ENCODE measurements at regions not wholly inside any gene's neighbourhood (a gene's known extent, or its start where the extent isn't known, plus 50 kb on each side); places are given as distances from the start of the nearest gene placed in this dataset.

DNA sequence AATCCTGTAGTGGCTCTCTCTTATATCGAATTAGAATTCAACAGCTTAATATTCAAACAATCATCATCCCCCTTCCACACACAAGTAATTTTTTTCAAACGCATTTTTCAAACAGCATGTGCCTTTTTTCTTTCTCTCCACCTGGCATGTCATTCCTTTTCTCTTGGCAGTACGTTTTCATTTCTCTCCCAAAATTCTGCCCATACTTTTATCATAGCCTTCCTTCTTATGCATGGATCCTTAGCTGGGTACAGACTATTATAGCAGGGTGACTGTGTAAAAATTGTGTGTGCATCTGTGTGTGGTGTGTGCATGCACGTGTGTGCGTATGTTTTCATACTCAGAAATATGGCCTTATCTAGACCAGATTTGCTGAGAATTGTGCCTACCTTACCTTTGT, 184.3 kb downstream of the ZC3H11B start:
- CTCF ChIA-PET = interaction anchor here (2.8 kb wide), 1 partner anchor 11 kb away, joined by 13 read pairs; no protein-coding TSS in a partner anchor
- DNase-seq (no peak), ATAC-seq (no peak)
- Mint-ChIP-seq H3K4me1 (no peaks in the 10 kb centered on the region), H3K36me3 (no peaks in the 10 kb centered on the region), H3K27me3 (peaks cover 2% of the 10 kb centered on the region), H3K27ac (no peak overlapping the region), H3K4me3 (no peak overlapping the region), H3K9me3 (ENCODE audit: low read depth) (no peaks in the 10 kb centered on the region)

DNA sequence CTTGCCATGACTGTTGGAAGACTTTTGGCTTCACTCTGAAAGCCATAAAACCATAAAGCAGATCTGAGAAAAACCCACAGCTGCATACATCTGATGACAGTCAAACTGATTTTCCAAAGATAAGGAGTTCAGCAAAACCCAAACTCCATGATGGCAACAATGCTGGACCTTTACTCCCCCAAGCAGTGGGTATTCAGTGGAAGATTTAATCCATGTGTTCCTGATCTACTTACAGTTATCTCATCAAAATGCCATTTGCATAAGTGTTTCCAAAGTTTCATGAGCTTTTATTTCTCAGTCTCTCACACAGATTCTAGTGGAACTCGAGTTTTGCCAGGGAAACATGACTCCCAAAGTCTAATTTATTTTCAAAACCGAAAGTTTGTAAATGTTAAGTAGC, 184.9 kb downstream of the ZC3H11B start:
- ATAC-seq (no peak), DNase-seq (no peak)
- Mint-ChIP-seq H3K27me3 (peaks cover 2% of the 10 kb centered on the region), H3K4me1 (peaks cover 1% of the 10 kb centered on the region), H3K9me3 (ENCODE audit: low read depth) (no peaks in the 10 kb centered on the region), H3K4me3 (no peak overlapping the region), H3K36me3 (no peaks in the 10 kb centered on the region), H3K27ac (no peak overlapping the region)
- CTCF ChIA-PET = interaction anchor here (2.8 kb wide), 1 partner anchor 11 kb away, joined by 13 read pairs; no protein-coding TSS in a partner anchor

DNA sequence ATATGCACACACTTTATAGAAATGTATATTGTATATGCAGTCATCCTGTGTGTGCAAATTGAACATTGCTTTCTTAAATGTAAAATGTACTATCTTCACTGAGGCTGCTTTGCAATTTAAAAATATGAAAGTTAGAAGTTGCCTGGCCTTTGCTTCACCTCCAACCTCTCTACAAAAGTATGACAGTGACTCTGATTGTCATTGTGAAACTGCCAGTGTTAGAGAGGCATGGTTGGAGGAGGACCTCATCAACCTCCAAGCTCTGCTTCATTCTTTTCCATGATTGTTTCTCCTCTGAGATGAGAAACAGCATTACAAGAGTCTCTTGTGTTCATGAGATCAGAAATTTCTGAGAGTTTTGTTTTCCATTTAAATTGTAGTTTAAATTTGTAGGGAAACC, 185.5 kb downstream of the ZC3H11B start:
- H3K27ac Mint-ChIP-seq = no peak overlapping the region

DNA sequence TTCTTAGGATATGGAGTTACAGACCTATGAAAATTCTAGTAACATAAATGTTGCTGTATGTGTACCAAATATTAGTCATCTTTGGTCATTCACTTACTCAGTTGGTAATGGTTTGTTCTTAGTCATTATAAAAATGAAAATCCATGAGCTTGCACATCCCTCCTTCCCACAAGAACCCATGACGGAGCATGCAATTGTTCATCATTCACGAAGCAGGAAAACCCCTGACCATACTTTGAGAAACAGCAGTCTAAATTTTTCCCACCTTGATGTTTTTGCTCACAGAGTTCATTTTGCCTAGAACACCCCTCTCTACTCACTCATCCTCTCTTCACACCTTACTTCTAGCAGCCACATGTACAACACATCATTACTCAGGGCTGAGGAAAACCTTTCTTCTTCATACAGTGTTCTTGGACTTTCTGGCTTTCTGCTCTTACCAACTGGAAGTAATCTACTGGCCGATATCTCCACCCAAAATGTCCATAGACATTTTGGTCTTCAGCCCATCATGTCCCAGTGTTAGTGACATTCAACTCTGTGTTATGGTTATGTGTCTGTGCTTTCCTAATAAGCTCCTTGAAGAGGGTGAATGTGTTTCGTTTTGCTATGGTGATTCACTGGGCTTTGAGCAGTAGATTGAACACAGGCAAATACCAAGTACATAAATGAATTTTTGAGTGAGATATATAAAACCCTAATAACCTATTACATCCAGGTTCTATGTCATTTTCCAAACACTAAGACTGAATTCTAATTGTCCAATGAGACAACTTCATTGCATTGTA, 189.9 kb downstream of the ZC3H11B start:
- CTCF ChIA-PET = no interaction called here
- Mint-ChIP-seq H3K36me3 (no peaks in the 10 kb centered on the region), H3K27me3 (peaks cover 2% of the 10 kb centered on the region), H3K27ac (no peak overlapping the region), H3K4me1 (peaks cover 5% of the 10 kb centered on the region), H3K9me3 (ENCODE audit: low read depth) (no peaks in the 10 kb centered on the region), H3K4me3 (no peak overlapping the region)
- DNase-seq (no peak), ATAC-seq (peak; percentile 12)

More for the DNA sequence above, 185.5 kb downstream of the ZC3H11B start:
- Mint-ChIP-seq H3K27me3 (peaks cover 2% of the 10 kb centered on the region), H3K36me3 (no peaks in the 10 kb centered on the region), H3K9me3 (ENCODE audit: low read depth) (no peaks in the 10 kb centered on the region), H3K4me3 (no peak overlapping the region), H3K4me1 (peaks cover 5% of the 10 kb centered on the region)
- DNase-seq (no peak), ATAC-seq (no peak)
- CTCF ChIA-PET = interaction anchor here (2.8 kb wide), 1 partner anchor 10 kb away, joined by 13 read pairs; no protein-coding TSS in a partner anchor

DNA sequence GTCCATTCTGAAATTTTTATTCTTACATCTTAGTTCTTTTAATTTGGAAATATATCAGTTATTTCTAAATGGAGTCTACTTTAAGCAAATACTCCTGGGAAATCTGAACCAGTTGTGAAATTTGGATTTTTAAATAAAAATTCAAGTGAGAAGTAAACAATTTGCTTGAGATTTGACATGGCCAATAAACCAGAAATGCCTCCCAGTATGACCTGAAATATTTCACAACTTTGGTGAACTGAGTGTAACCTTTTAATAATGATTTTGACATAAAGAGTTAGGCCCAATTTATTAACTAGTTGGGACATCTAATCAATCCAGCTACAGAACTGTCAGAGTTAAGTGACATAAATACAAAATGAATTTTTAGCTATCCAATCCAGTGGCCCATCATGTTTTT, 192.0 kb downstream of the ZC3H11B start:
- no peak overlapping the region for H3K27ac Mint-ChIP-seq
- DNase-seq (no peak), ATAC-seq (no peak)
- H3K4me3 Mint-ChIP-seq = no peak overlapping the region
- no peaks in the 10 kb centered on the region for H3K9me3 Mint-ChIP-seq (ENCODE audit: low read depth)
- H3K4me1 Mint-ChIP-seq = peaks cover 5% of the 10 kb centered on the region
- H3K36me3 Mint-ChIP-seq = no peaks in the 10 kb centered on the region
- peaks cover 2% of the 10 kb centered on the region for H3K27me3 Mint-ChIP-seq
- CTCF ChIA-PET = no interaction called here

DNA sequence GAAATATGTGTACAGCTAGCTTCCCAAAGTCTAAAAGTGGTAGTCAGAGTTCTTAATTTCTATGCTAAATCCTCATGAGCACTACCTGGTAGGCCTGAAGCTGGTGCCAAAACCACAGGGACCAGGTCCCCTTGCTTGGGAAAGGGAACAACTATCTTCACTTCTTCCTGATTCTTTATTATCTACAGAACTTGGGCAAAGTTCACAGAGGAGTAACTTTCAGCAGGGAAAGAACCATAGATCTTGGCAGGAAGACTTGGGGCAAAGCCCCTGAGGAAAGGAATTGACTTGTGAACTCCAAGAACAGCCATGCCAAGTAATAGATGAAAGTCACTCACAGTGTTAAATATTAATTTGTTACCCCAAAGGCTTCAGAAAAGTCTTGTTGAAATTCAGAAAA, 193.0 kb downstream of the ZC3H11B start:
- CTCF ChIA-PET = no interaction called here
- H3K9me3 Mint-ChIP-seq (ENCODE audit: low read depth) = no peaks in the 10 kb centered on the region
- ATAC-seq = no peak

DNA sequence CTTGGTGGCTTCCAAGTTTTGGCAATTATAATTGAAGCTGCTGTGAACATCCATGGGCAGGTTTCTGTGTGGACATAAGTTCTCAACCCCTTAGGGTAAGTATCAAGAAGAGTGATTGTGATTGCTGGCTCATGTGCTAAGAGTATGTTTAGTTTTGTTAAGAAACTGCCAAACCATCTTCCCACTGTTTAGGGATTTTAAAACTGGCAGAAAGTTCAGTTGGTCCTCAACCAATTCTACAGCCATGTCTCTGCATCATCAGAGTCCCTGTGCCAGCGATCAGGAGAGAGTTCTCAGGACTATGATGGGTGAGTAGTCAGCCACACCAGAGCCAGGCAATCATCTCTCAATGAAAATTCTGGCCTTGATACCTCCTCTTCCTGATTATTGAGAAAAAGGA, 193.8 kb downstream of the ZC3H11B start:
- CTCF ChIA-PET = no interaction called here
- H3K9me3 Mint-ChIP-seq (ENCODE audit: low read depth) = no peaks in the 10 kb centered on the region

More for the DNA sequence above, 193.0 kb downstream of the ZC3H11B start:
- no peaks in the 10 kb centered on the region for H3K36me3 Mint-ChIP-seq
- H3K27me3 Mint-ChIP-seq = peaks cover 7% of the 10 kb centered on the region
- no peak overlapping the region for H3K27ac Mint-ChIP-seq
- DNase-seq = no peak
- H3K4me3 Mint-ChIP-seq = no peak overlapping the region
- H3K4me1 Mint-ChIP-seq = peaks cover 5% of the 10 kb centered on the region

DNA sequence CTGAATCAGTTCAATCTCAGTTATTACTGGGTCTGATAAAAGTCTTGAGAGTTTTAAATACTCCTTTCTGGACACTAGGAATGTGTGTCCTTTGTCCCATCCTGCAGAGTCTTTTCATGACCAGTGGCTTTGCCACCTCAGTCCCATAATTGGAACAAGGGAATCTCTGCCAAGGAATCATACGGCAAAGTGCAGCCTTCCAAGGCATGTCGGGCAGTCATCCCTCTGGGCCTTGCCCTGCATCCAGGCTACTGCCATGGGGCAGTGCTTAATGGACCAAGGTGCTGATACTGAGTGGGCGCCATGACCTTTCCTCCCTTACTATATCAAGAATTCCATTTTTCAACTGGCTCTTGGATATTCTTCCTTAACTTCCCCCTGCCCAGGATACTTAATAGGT, 195.3 kb downstream of the ZC3H11B start:
- no peak for ATAC-seq
- Mint-ChIP-seq H3K27ac (no peak overlapping the region), H3K4me3 (no peak overlapping the region), H3K36me3 (no peaks in the 10 kb centered on the region), H3K9me3 (ENCODE audit: low read depth) (no peaks in the 10 kb centered on the region), H3K4me1 (no peaks in the 10 kb centered on the region), H3K27me3 (peaks cover 13% of the 10 kb centered on the region)
- CTCF ChIA-PET = interaction anchor here (1.0 to 3.1 kb wide), 2 partner anchors 10 to 1072 kb away, joined by 3 to 13 read pairs; partner anchors contain the start of gene TGFB2
- no peak for DNase-seq

More for the DNA sequence above, 193.8 kb downstream of the ZC3H11B start:
- peaks cover 5% of the 10 kb centered on the region for H3K4me1 Mint-ChIP-seq
- DNase-seq (no peak), ATAC-seq (no peak)
- H3K27ac Mint-ChIP-seq = no peak overlapping the region
- H3K4me3 Mint-ChIP-seq = no peak overlapping the region
- H3K27me3 Mint-ChIP-seq = peaks cover 12% of the 10 kb centered on the region
- H3K36me3 Mint-ChIP-seq = no peaks in the 10 kb centered on the region

DNA sequence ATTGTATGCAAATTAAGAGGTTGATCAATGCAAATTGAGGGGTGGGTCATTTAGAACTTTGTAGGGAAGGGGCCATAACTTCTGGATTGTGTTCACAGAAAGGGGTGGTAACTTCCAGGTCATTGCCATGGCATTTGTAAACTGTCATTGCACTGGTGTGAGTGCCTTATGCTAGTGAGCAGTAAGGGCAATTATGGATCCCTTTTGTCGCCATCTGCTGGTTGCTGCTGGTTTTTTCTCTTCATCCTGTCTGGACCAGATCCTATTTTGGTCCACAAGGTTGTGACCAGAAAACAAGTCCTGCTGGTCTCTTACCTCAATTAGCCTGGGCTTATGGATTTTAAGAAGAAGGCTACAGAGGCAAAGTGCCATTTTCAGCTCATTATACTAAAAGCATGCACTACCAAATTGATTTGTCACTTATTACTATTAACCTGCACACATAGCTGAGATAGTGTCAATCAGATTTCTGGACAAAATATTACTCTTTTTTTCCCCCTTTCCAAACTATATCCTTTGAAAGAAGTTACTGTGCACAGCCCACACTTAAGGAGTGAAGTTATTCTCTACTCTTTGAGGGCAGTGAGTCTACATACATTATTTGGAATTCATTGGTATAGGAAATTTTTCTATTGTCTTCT, 196.2 kb downstream of the ZC3H11B start:
- Mint-ChIP-seq H3K4me3 (no peak overlapping the region), H3K27ac (no peak overlapping the region), H3K36me3 (no peaks in the 10 kb centered on the region), H3K9me3 (ENCODE audit: low read depth) (no peaks in the 10 kb centered on the region), H3K4me1 (no peaks in the 10 kb centered on the region), H3K27me3 (peaks cover 13% of the 10 kb centered on the region)
- ATAC-seq (peak; percentile 73), DNase-seq (peak; percentile 65)
- CTCF ChIA-PET = interaction anchor here (1.0 to 3.1 kb wide), 2 partner anchors 11 to 1071 kb away, joined by 3 to 13 read pairs; partner anchors contain the start of gene TGFB2

DNA sequence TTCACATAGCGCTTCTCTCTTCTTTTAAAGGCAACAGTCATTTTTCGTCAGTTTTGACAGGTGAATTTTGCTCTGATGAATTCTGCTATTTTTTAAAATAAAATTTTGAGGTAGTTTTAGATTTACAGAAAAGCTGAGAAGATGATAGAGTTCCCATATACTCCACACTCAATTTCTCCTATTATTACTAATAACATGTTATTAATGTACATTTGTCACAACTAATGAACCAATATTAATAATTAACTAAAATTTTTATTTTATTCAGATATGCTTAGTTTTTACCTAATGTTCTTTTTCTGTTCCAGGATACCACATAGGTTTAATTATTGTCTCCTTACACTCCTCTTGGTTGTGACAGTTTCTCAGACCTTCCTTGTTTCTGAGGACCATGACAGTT, 197.0 kb downstream of the ZC3H11B start:
- Mint-ChIP-seq H3K27ac (no peak overlapping the region), H3K4me1 (no peaks in the 10 kb centered on the region), H3K9me3 (ENCODE audit: low read depth) (no peaks in the 10 kb centered on the region), H3K4me3 (no peak overlapping the region), H3K36me3 (no peaks in the 10 kb centered on the region), H3K27me3 (peaks cover 11% of the 10 kb centered on the region)
- CTCF ChIA-PET = interaction anchor here (3.1 kb wide), 1 partner anchor 12 kb away, joined by 13 read pairs; no protein-coding TSS in a partner anchor
- DNase-seq (no peak), ATAC-seq (no peak)

DNA sequence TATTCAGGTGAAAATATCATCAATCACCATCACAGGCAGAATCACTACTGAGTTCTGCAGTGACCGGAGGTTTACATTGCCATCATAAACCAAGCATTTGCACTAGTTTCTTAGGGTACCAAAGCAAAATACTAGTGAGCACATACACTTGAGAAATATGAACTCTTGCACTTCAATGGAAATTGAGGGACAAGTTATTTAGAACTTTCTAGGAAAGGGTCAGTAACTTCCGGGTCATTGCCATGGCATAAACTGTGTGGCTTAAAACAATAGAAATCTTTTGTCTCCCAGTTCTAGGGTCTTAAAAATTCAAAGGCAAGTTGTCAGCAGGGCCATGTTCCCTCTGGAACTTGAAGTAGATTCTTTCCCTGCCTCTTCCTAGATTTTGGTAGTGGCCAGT, 197.5 kb downstream of the ZC3H11B start:
- DNase-seq (no peak), ATAC-seq (no peak)
- Mint-ChIP-seq H3K9me3 (ENCODE audit: low read depth) (no peaks in the 10 kb centered on the region), H3K27me3 (peaks cover 11% of the 10 kb centered on the region), H3K27ac (no peak overlapping the region), H3K4me3 (no peak overlapping the region), H3K36me3 (no peaks in the 10 kb centered on the region), H3K4me1 (no peaks in the 10 kb centered on the region)
- CTCF ChIA-PET = interaction anchor here (3.1 kb wide), 1 partner anchor 12 kb away, joined by 13 read pairs; no protein-coding TSS in a partner anchor

DNA sequence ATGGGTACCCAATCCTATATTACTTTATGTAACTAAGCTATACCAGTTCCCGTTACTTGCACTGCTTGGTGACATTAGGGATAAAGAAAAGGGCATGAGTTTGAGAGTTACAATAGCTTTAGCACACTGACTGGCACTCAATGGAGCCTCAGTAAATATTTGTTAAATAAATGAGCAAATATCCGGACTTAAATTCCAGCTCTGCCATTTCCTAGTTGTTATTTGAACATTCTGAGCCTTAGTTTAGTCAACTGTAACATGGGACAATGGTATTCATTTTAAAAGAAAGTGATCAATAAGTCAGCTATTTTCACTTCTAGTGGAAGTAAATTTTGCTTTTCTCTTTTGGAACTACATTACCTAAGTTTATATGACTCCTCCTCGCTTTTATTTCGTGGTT, 198.7 kb downstream of the ZC3H11B start:
- Mint-ChIP-seq H3K27ac (no peak overlapping the region), H3K36me3 (no peaks in the 10 kb centered on the region), H3K4me3 (no peak overlapping the region), H3K4me1 (no peaks in the 10 kb centered on the region), H3K27me3 (peaks cover 11% of the 10 kb centered on the region), H3K9me3 (ENCODE audit: low read depth) (no peaks in the 10 kb centered on the region)
- no peak for DNase-seq
- no peak for ATAC-seq
- CTCF ChIA-PET = no interaction called here

DNA sequence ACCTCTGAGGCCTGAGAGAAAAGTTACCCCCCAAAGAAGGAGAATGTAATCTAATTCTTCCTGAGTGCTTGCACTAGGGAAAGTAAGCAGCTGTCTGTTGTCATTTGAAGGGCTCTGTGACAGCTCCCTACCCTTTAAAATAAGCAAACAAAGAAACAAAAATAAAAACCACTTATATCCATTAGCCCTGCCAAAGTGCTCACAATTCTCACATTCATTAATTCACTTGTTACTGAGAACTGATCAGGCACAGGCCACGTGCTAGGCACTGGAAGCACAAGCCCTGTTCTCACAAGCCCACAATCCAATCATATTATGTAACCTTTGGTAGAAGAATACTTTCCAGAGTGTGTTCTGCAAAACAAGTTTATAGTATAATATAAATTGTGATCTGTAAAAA, 199.4 kb downstream of the ZC3H11B start:
- Mint-ChIP-seq H3K9me3 (ENCODE audit: low read depth) (no peaks in the 10 kb centered on the region), H3K36me3 (no peaks in the 10 kb centered on the region), H3K27me3 (peaks cover 11% of the 10 kb centered on the region), H3K27ac (no peak overlapping the region), H3K4me1 (no peaks in the 10 kb centered on the region), H3K4me3 (no peak overlapping the region)
- CTCF ChIA-PET = no interaction called here
- ATAC-seq (no peak), DNase-seq (no peak)

DNA sequence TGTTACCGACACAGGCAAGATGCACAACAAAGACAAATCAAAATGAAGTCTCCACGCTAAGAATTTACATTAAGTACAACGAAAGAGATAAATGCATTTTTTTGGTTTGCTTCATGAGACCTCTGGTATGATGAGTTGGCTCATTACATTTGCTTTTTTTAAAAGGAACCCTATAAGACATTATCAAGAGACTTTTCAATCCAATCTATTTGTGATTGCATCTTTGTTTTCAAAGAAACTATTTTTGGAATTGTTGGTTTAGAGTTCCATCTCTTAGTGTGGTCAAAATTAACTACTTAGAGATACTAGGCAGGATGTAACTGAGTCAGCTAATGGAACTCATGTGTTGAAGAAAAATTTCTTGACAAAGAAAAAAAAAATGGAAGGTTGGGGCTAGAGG, 200.1 kb downstream of the ZC3H11B start:
- CTCF ChIA-PET = no interaction called here

More for the DNA sequence above, 200.1 kb downstream of the ZC3H11B start:
- H3K4me3 Mint-ChIP-seq = no peak overlapping the region
- peaks cover 11% of the 10 kb centered on the region for H3K27me3 Mint-ChIP-seq
- DNase-seq = no peak
- H3K27ac Mint-ChIP-seq = no peak overlapping the region
- H3K36me3 Mint-ChIP-seq = no peaks in the 10 kb centered on the region
- H3K9me3 Mint-ChIP-seq (ENCODE audit: low read depth) = no peaks in the 10 kb centered on the region
- H3K4me1 Mint-ChIP-seq = no peaks in the 10 kb centered on the region
- no peak for ATAC-seq

All from activated CD8-positive, alpha-beta memory T cell treated with anti-CD3 and anti-CD28 coated beads, Interleukin-2, amount 10 ng/mL, durations not matched to agents 7 days and 5 days (primary cell).